ENCODE measurements at regions not wholly inside any gene's neighbourhood (a gene's known extent, or its start where the extent isn't known, plus 50 kb on each side); places are given as distances from the start of the nearest gene placed in this dataset.

DNA sequence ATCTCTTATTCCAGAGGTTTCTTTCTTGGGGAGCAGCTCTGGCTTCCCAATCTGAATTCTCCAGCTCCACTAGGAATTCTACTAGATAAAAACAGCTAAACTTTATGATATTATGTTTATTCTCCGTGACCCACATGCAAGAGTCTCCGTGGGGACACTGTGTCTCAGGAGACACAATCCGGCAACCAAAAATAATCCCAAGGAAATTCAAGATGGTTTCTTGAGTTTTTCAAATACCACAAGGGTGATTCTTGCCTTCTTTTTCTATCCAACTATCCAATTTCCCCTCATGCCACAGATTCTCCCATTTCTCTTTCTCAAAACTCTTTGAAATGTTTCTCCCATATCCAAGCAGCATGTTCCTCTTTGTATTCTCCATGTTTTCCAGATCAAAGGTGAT lies 103.1 kb downstream of the FAS start:
- WGBS (ENCODE audit: missing lambda C conversion rate) = 83% methylated on average over 3 of the region's 3 CpGs
- Histone ChIP-seq H3K4me3 (no peak overlapping the region), H3K9me3 (no peaks in the 10 kb centered on the region), H3K4me2 (no peak overlapping the region), H3K27ac (no peak overlapping the region), H3K4me1 (no peaks in the 10 kb centered on the region)
- TF ChIP-seq RAD21 (conservative IDR thresholded peaks at IDR 0.05 in 1 of 2, IDR thresholded peaks at IDR 0.05 in 1 of 2) (no peak), HEYL (CRISPR knock-in tag; IDR thresholded peaks at IDR 0.05) (no peak), MAFK (IDR thresholded peaks at IDR 0.05; ENCODE audit: partially characterized antibody) (no peak)
- FAIRE-seq (no peak), DNase-seq (ENCODE audit: low read depth in 1 of 2, low spot score in 1 of 2) (no peak), ATAC-seq (no peak)
- ChIA-PET POLR2A (no interaction called here), CTCF (interaction anchor here (0.7 kb wide), 1 partner anchor 405 kb away, joined by 3 read pairs; no protein-coding TSS in a partner anchor)

DNA sequence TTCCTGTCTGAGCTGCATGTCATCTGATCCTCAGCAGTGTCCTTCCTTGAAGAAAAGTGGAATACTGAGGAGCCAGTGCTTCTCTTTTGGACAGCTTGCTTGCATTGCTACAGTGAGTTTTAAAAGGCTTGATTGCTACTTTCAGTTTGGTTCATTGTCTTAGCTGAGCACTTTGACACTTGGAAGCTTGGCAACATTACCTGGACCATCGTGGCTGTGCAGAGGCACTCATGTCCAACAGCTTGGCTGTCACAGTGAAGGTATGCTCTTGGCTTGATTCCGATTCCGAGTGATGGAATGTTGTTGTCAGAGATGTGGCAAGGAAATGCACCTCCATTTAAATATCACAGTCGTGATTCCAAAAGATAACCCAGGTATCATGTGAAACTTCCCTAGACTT lies 102.4 kb downstream of the FAS start:
- TF ChIP-seq KDM1A (IDR thresholded peaks at IDR 0.05; ENCODE audit: low read depth) (no peak), HEYL (CRISPR knock-in tag; IDR thresholded peaks at IDR 0.05) (no peak), EHF (CRISPR knock-in tag; IDR thresholded peaks at IDR 0.05) (no peak), EHMT2 (IDR thresholded peaks at IDR 0.05; ENCODE audit: low read depth) (no peak)
- DNase-seq (ENCODE audit: low read depth in 1 of 2, low spot score in 1 of 2) (no peak), FAIRE-seq (no peak), ATAC-seq (no peak)
- Histone ChIP-seq H3K4me3 (no peak overlapping the region), H3K27ac (no peak overlapping the region), H3K4me2 (no peak overlapping the region), H3K4me1 (no peaks in the 10 kb centered on the region), H3K9me3 (no peaks in the 10 kb centered on the region)
- WGBS (ENCODE audit: missing lambda C conversion rate) = 37% methylated on average over 4 of the region's 4 CpGs
- CTCF ChIA-PET = no interaction called here
- POLR2A ChIA-PET = no interaction called here

DNA sequence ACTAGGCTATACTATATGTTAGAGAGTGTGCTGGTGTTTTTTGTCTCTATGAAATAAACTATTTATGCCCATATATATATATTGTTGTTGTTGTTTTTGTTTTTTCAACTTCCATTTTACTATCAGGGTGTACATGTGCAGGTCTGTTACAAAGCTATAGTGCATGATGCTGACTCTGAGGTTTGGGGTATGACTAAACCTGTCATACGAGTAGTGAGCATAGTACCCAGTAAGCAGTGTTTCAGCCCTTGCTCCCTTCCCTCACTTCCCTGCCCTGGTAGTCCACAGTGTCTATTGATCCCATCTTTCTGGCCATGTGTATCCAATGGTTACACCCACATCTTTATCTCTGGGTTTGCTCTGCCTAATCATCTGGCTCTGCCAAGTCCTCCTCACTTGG lies 101.8 kb downstream of the FAS start:
- WGBS (ENCODE audit: missing lambda C conversion rate) = 67% methylated on average over 1 of the region's 1 CpG
- ChIA-PET POLR2A (no interaction called here), CTCF (interaction anchor here (1.3 kb wide), 1 partner anchor 62 kb away, joined by 4 read pairs; no protein-coding TSS in a partner anchor)
- Histone ChIP-seq H3K4me2 (no peak overlapping the region), H3K4me1 (no peaks in the 10 kb centered on the region), H3K27ac (no peak overlapping the region), H3K9me3 (no peaks in the 10 kb centered on the region), H3K4me3 (no peak overlapping the region)
- ATAC-seq = no peak
- DNase-seq (ENCODE audit: low read depth in 1 of 2, low spot score in 1 of 2) = no peak
- no peak for TF ChIP-seq TFCP2L1 (CRISPR knock-in tag; IDR thresholded peaks at IDR 0.05)
- TF ChIP-seq CBX8 (IDR thresholded peaks at IDR 0.05) = no peak
- TF ChIP-seq POLR2A (IDR thresholded peaks at IDR 0.05; ENCODE audit: low read length) = no peak
- no peak for TF ChIP-seq TP53 (CRISPR knock-in tag; IDR thresholded peaks at IDR 0.05)
- FAIRE-seq = no peak

DNA sequence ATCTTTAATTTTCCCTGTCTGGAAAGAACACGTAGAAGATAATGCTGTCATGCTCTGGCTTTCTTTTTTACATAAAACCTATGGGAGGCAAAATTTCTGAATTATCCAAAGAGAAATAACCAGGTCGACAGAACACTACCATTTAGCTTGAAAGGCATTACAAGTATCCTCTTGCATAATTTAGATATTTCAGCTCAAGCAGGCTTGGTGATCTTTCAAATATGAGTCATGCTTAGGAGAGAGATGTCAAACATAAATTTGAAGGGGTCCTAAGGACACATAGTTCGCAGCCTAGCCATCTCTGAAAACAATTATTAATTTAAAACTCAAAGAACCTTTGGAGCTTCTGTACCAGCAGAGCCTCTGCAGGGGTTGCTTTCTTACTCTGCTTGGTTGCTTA lies 100.9 kb downstream of the FAS start:
- H3K4me3 ChIP-seq = no peak overlapping the region
- no peak for DNase-seq (ENCODE audit: low read depth in 1 of 2, low spot score in 1 of 2)
- ChIA-PET POLR2A (no interaction called here), CTCF (interaction anchor here (0.6 to 1.3 kb wide), 3 partner anchors 61 to 531 kb away, joined by 3 to 4 read pairs (median 4); no protein-coding TSS in a partner anchor)
- no peaks in the 10 kb centered on the region for H3K9me3 ChIP-seq
- FAIRE-seq = no peak
- no peak for ATAC-seq
- 15% methylated on average over 3 of the region's 3 CpGs for WGBS (ENCODE audit: missing lambda C conversion rate)
- TF ChIP-seq EHMT2 (IDR thresholded peaks at IDR 0.05; ENCODE audit: low read depth) (no peak), TP53 (CRISPR knock-in tag; IDR thresholded peaks at IDR 0.05) (no peak), ZNF302 (CRISPR knock-in tag; IDR thresholded peaks at IDR 0.05) (no peak), NR3C1 (IDR thresholded peaks at IDR 0.05) (no peak), PHF8 (IDR thresholded peaks at IDR 0.05; ENCODE audit: borderline replicate concordance, low read depth) (no peak), HEYL (CRISPR knock-in tag; IDR thresholded peaks at IDR 0.05) (no peak), RAD21 (conservative IDR thresholded peaks at IDR 0.05 in 1 of 2, IDR thresholded peaks at IDR 0.05 in 1 of 2) (no peak), FOSL2 (IDR thresholded peaks at IDR 0.05) (no peak), FOSL2 (CRISPR knock-in tag; IDR thresholded peaks at IDR 0.05) (no peak), FOSB (CRISPR knock-in tag; IDR thresholded peaks at IDR 0.05) (no peak), RARB (CRISPR knock-in tag; IDR thresholded peaks at IDR 0.05) (no peak), TFCP2L1 (CRISPR knock-in tag; IDR thresholded peaks at IDR 0.05) (no peak), MAFK (IDR thresholded peaks at IDR 0.05; ENCODE audit: partially characterized antibody) (no peak), EP300 (IDR thresholded peaks at IDR 0.05) (no peak), CHD2 (IDR thresholded peaks at IDR 0.05; ENCODE audit: low read length, partially characterized antibody) (no peak)
- TF ChIP-seq, protein P1, sequence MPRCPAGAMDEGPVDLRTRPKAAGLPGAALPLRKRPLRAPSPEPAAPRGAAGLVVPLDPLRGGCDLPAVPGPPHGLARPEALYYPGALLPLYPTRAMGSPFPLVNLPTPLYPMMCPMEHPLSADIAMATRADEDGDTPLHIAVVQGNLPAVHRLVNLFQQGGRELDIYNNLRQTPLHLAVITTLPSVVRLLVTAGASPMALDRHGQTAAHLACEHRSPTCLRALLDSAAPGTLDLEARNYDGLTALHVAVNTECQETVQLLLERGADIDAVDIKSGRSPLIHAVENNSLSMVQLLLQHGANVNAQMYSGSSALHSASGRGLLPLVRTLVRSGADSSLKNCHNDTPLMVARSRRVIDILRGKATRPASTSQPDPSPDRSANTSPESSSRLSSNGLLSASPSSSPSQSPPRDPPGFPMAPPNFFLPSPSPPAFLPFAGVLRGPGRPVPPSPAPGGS (IDR thresholded peaks at IDR 0.05) = no peak
- TF ChIP-seq, protein P2, sequence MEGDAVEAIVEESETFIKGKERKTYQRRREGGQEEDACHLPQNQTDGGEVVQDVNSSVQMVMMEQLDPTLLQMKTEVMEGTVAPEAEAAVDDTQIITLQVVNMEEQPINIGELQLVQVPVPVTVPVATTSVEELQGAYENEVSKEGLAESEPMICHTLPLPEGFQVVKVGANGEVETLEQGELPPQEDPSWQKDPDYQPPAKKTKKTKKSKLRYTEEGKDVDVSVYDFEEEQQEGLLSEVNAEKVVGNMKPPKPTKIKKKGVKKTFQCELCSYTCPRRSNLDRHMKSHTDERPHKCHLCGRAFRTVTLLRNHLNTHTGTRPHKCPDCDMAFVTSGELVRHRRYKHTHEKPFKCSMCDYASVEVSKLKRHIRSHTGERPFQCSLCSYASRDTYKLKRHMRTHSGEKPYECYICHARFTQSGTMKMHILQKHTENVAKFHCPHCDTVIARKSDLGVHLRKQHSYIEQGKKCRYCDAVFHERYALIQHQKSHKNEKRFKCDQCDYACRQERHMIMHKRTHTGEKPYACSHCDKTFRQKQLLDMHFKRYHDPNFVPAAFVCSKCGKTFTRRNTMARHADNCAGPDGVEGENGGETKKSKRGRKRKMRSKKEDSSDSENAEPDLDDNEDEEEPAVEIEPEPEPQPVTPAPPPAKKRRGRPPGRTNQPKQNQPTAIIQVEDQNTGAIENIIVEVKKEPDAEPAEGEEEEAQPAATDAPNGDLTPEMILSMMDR (IDR thresholded peaks at IDR 0.05) = no peak
- no peak overlapping the region for H3K27ac ChIP-seq
- H3K4me1 ChIP-seq = no peaks in the 10 kb centered on the region
- H3K4me2 ChIP-seq = no peak overlapping the region
